ENCODE measurements at regions not wholly inside any gene's neighbourhood (a gene's known extent, or its start where the extent isn't known, plus 50 kb on each side); places are given as distances from the start of the nearest gene placed in this dataset.

- Histone ChIP-seq H3K4me3 (no peak overlapping the region), H3K27me3 (no peaks in the 10 kb centered on the region), H3K27ac (no peak overlapping the region), H3K36me3 (no peaks in the 10 kb centered on the region), H3K9me3 (no peaks in the 10 kb centered on the region), H3K9ac (ENCODE audit: low read depth in 2 of 2, low read length in 2 of 2) (no peak overlapping the region), H3K4me1 (no peaks in the 10 kb centered on the region)
- no peak for DNase-seq
- TF ChIP-seq CTCF (IDR thresholded peaks at IDR 0.05), result no peak
- intact Hi-C loops (cut with DNase I), result no loop called here
Measured at GRCh38 chr9:660227-660626, 181.3 kb upstream of the DMRT1 start.

GRCh38 chr9:663541-663940 lies 178.0 kb upstream of the DMRT1 start:
- no peak for DNase-seq
- intact Hi-C loops (cut with DNase I), result no loop called here
- no peak for TF ChIP-seq CTCF (IDR thresholded peaks at IDR 0.05)
- Histone ChIP-seq H3K27ac (no peak overlapping the region), H3K9ac (ENCODE audit: low read depth in 2 of 2, low read length in 2 of 2) (no peak overlapping the region), H3K4me3 (no peak overlapping the region), H3K4me1 (no peaks in the 10 kb centered on the region), H3K9me3 (no peaks in the 10 kb centered on the region), H3K27me3 (no peaks in the 10 kb centered on the region), H3K36me3 (no peaks in the 10 kb centered on the region)

- no peaks in the 10 kb centered on the region for H3K9me3 ChIP-seq
- intact Hi-C loops (cut with DNase I), result no loop called here
- H3K27me3 ChIP-seq, result no peaks in the 10 kb centered on the region
- H3K4me3 ChIP-seq, result no peak overlapping the region
- H3K27ac ChIP-seq, result no peak overlapping the region
- H3K36me3 ChIP-seq, result no peaks in the 10 kb centered on the region
- H3K4me1 ChIP-seq, result no peaks in the 10 kb centered on the region
- no peak for DNase-seq
- no peak for TF ChIP-seq CTCF (IDR thresholded peaks at IDR 0.05)
- no peak overlapping the region for H3K9ac ChIP-seq (ENCODE audit: low read depth in 2 of 2, low read length in 2 of 2)
Measured at GRCh38 chr9:665296-665695, 176.2 kb upstream of the DMRT1 start.

- intact Hi-C loops (cut with DNase I), result no loop called here
- Histone ChIP-seq H3K4me1 (no peaks in the 10 kb centered on the region), H3K36me3 (no peaks in the 10 kb centered on the region), H3K4me3 (no peak overlapping the region), H3K27me3 (no peaks in the 10 kb centered on the region), H3K9me3 (no peaks in the 10 kb centered on the region), H3K27ac (no peak overlapping the region), H3K9ac (ENCODE audit: low read depth in 2 of 2, low read length in 2 of 2) (no peak overlapping the region)
- no peak for TF ChIP-seq CTCF (IDR thresholded peaks at IDR 0.05)
- DNase-seq, result no peak
Measured at GRCh38 chr9:671997-672396, 169.5 kb upstream of the DMRT1 start.

- no peaks in the 10 kb centered on the region for H3K4me1 ChIP-seq
- TF ChIP-seq CTCF (IDR thresholded peaks at IDR 0.05), result no peak
- intact Hi-C loops (cut with DNase I), result no loop called here
Measured at GRCh38 chr9:672851-673250, 168.6 kb upstream of the DMRT1 start.

More at GRCh38 chr9:672851-673250, 168.6 kb upstream of the DMRT1 start:
- no peaks in the 10 kb centered on the region for H3K9me3 ChIP-seq
- DNase-seq, result no peak
- H3K36me3 ChIP-seq, result no peaks in the 10 kb centered on the region
- no peaks in the 10 kb centered on the region for H3K27me3 ChIP-seq
- H3K9ac ChIP-seq (ENCODE audit: low read depth in 2 of 2, low read length in 2 of 2), result no peak overlapping the region
- no peak overlapping the region for H3K27ac ChIP-seq
- H3K4me3 ChIP-seq, result no peak overlapping the region

All from colonic mucosa (tissue), 4 donors.